DOHH2 (cell line): ENCODE measurements at regions not wholly inside any gene's neighbourhood (a gene's known extent, or its start where the extent isn't known, plus 50 kb on each side); places are given as distances from the start of the nearest gene placed in this dataset.

ENCODE experiments used
- H3F3A ChIP-seq: fragments of 200-600 bp; sonication (generic), shearing (Covaris generic); 2 replicates; pipeline ENCODE4 v1.6.0; 2016; ENCODE audit warnings: antibody characterized with exemption, mild to moderate bottlenecking; ENCODE audit not compliant: control insufficient read depth, insufficient read depth
- H3K27ac ChIP-seq: fragments of 200-600 bp; sonication (generic); 2 replicates; pipeline ENCODE4 v1.5.1; 2014; ENCODE audit warnings: low read depth, mild to moderate bottlenecking, low read length, moderate library complexity
- H3K27me3 ChIP-seq: fragments of 200-600 bp; sonication (generic); 2 replicates; pipeline ENCODE4 v1.6.1; 2014; ENCODE audit warnings: mild to moderate bottlenecking, low read length, mixed read lengths; ENCODE audit not compliant: control insufficient read depth
- H3K36me3 ChIP-seq: fragments of 200-600 bp; sonication (generic); 2 replicates; pipeline ENCODE4 v1.6.1; 2014; ENCODE audit warnings: mild to moderate bottlenecking, low read length, moderate library complexity, mixed read lengths; ENCODE audit not compliant: control insufficient read depth
- H3K4me1 ChIP-seq: fragments of 200-600 bp; sonication (generic); 2 replicates; pipeline ENCODE4 v1.6.1; 2014; ENCODE audit warnings: mild to moderate bottlenecking, low read length, mixed read lengths; ENCODE audit not compliant: control insufficient read depth
- H3K4me2 ChIP-seq: fragments of 200-600 bp; sonication (generic); 2 replicates; pipeline ENCODE4 v1.6.0; 2014; ENCODE audit warnings: mild to moderate bottlenecking, low read length, moderate library complexity
- H3K4me3 ChIP-seq: fragments of 200-600 bp; sonication (generic); 2 replicates; pipeline ENCODE4 v1.5.1; 2014; ENCODE audit warnings: mild to moderate bottlenecking, low read length, mixed read lengths
- H3K79me2 ChIP-seq: fragments of 200-600 bp; sonication (generic); 2 replicates; pipeline ENCODE4 v1.6.1; 2014; ENCODE audit warnings: mild to moderate bottlenecking, low read length, mixed read lengths; ENCODE audit not compliant: control insufficient read depth
- H3K9me2 ChIP-seq: fragments of 200-600 bp; sonication (generic); replicated peaks from 2 replicates; pipeline ENCODE4 v1.6.1; 2014; ENCODE audit warnings: mild to moderate bottlenecking, low read length, mixed read lengths; ENCODE audit not compliant: control insufficient read depth
- H3K9me3 ChIP-seq: fragments of 200-600 bp; sonication (generic); 2 replicates; pipeline ENCODE4 v1.6.1; 2014; ENCODE audit warnings: antibody characterized with exemption, low read length, mixed read lengths; ENCODE audit not compliant: control insufficient read depth, insufficient read depth
- H4K20me1 ChIP-seq: fragments of 200-600 bp; sonication (generic); 2 replicates; pipeline ENCODE4 v1.6.0; 2014; ENCODE audit warnings: low read depth, mild to moderate bottlenecking, antibody characterized with exemption, low read length, moderate library complexity; ENCODE audit not compliant: control insufficient read depth, insufficient read depth
- EZH2phosphoT487 ChIP-seq: fragments of 200-600 bp; sonication (generic); IDR thresholded peaks from 2 replicates; pipeline ENCODE4 v1.6.1; 2017; ENCODE audit warnings: borderline replicate concordance, mild to moderate bottlenecking, antibody characterized with exemption, low read length, moderate library complexity, mixed read lengths
- TF ChIP-seq, protein P1 (sequence below): fragments of 200-600 bp; sonication (generic); IDR thresholded peaks from one replicate; pipeline ENCODE4 v1.5.1; 2014; ENCODE audit warnings: antibody characterized with exemption, mild to moderate bottlenecking, low read depth, low read length; ENCODE audit not compliant: poor library complexity, severe bottlenecking

DNA sequence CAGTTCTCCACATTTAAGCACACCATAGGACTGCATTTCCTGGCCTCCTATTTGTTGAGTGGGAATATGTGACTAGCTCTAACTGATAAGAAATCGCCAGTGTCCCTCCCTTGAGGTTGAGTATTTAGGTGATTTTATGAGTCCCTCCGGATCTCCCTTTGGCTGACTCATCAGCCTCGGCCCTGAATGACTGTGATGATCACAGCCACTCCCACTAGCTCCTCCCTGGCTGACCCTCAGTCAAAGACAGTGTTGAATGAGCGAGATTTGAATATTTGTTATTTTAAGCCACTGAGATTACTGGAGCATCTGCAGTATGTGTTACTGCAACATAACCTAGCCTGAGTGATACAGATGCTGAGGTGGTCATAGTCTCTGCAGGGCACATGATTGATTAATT is 515.3 kb downstream of the EPHB1 start:
- Histone ChIP-seq H3K9me3 (no peaks in the 10 kb centered on the region), H4K20me1 (no peaks in the 10 kb centered on the region), H3K9me2 (no peaks in the 10 kb centered on the region), H3K79me2 (no peaks in the 10 kb centered on the region), H3K4me3 (no peak overlapping the region), H3K36me3 (no peaks in the 10 kb centered on the region), H3K27me3 (no peaks in the 10 kb centered on the region), H3K4me2 (no peak overlapping the region), H3F3A (no peaks in the 10 kb centered on the region), H3K27ac (no peak overlapping the region), H3K4me1 (no peaks in the 10 kb centered on the region)
- TF ChIP-seq, protein P1, sequence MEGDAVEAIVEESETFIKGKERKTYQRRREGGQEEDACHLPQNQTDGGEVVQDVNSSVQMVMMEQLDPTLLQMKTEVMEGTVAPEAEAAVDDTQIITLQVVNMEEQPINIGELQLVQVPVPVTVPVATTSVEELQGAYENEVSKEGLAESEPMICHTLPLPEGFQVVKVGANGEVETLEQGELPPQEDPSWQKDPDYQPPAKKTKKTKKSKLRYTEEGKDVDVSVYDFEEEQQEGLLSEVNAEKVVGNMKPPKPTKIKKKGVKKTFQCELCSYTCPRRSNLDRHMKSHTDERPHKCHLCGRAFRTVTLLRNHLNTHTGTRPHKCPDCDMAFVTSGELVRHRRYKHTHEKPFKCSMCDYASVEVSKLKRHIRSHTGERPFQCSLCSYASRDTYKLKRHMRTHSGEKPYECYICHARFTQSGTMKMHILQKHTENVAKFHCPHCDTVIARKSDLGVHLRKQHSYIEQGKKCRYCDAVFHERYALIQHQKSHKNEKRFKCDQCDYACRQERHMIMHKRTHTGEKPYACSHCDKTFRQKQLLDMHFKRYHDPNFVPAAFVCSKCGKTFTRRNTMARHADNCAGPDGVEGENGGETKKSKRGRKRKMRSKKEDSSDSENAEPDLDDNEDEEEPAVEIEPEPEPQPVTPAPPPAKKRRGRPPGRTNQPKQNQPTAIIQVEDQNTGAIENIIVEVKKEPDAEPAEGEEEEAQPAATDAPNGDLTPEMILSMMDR = no peak

DNA sequence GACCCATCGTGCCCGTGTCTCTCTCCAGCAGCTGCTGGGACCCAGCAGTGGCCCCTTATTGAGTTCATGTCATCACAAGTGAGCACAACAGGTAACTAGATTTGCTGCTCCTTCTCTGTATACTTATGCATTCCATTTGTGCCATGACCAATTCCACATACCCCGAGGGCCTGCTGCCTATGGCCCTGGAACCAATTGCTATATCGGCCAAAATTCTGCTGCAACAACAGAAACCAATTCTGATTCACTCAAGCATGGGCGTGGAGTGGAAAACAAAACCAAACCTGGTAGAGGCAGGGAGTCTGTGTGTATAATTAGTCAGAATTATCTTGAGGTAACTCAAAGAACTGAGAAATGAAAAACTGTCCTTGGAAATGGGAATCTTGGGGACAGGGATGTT is 516.6 kb downstream of the EPHB1 start:
- Histone ChIP-seq H3F3A (no peaks in the 10 kb centered on the region), H3K4me2 (no peak overlapping the region), H3K79me2 (no peaks in the 10 kb centered on the region), H4K20me1 (no peaks in the 10 kb centered on the region), H3K9me2 (no peaks in the 10 kb centered on the region), H3K4me1 (no peaks in the 10 kb centered on the region), H3K9me3 (no peaks in the 10 kb centered on the region), H3K36me3 (no peaks in the 10 kb centered on the region), H3K4me3 (no peak overlapping the region), H3K27me3 (no peaks in the 10 kb centered on the region), H3K27ac (no peak overlapping the region)
- TF ChIP-seq, protein P1 = no peak
- TF ChIP-seq EZH2phosphoT487 = no peak

DNA sequence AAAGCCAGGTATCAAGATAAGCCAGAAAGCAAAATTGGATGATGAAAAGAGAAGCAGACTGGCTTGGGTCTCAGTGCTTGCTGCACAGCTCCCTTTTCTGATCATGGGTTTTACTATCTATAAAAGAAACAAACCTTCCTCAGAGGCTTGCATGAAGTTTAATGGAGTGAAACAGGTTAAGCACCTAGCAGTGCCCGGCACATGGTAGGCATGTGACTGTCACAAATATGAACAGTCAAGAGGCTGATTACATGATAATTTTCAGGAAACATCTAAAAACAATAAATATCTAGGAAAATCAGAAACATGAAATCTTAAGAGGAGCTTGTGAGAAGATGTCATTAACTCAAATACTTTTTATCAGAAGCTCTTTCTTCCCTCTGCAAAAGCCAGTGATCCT is 519.2 kb downstream of the EPHB1 start:
- no peaks in the 10 kb centered on the region for H3K9me3 ChIP-seq
- H3K9me2 ChIP-seq = no peaks in the 10 kb centered on the region
- no peaks in the 10 kb centered on the region for H4K20me1 ChIP-seq
- no peak overlapping the region for H3K4me3 ChIP-seq
- H3K27me3 ChIP-seq = no peaks in the 10 kb centered on the region
- no peaks in the 10 kb centered on the region for H3K79me2 ChIP-seq
- TF ChIP-seq, protein P1 = no peak
- no peak for TF ChIP-seq EZH2phosphoT487
- no peaks in the 10 kb centered on the region for H3K4me1 ChIP-seq
- no peak overlapping the region for H3K4me2 ChIP-seq
- no peaks in the 10 kb centered on the region for H3F3A ChIP-seq
- no peak overlapping the region for H3K27ac ChIP-seq
- H3K36me3 ChIP-seq = no peaks in the 10 kb centered on the region

DNA sequence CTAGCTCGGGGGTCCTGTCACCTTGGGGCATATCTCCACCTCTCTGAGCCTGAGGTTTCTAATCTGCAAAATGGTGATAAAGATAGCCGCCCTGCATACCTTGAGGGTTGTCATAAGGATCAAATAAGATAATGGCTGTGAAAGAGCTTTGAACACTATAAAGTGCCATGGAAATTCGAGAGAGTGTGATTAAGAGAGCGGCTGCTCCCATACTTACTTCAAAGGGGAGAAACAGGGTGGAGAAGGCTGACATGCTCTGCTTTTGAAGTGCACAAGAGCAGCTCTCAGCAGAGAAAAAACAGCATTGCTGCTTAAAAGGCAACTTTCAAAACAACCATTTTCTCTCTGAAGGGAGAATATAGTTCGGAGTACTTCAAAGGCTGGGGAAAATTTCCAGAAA is 529.2 kb downstream of the EPHB1 start:
- TF ChIP-seq, protein P1 = no peak
- TF ChIP-seq EZH2phosphoT487 = no peak
- no peaks in the 10 kb centered on the region for H3K9me3 ChIP-seq
- H3K4me1 ChIP-seq = no peaks in the 10 kb centered on the region
- no peak overlapping the region for H3K4me3 ChIP-seq
- H3K27me3 ChIP-seq = no peaks in the 10 kb centered on the region
- no peaks in the 10 kb centered on the region for H3K36me3 ChIP-seq
- H4K20me1 ChIP-seq = no peaks in the 10 kb centered on the region
- H3K79me2 ChIP-seq = no peaks in the 10 kb centered on the region
- no peaks in the 10 kb centered on the region for H3F3A ChIP-seq
- no peaks in the 10 kb centered on the region for H3K9me2 ChIP-seq
- no peak overlapping the region for H3K27ac ChIP-seq
- no peak overlapping the region for H3K4me2 ChIP-seq
